ENCODE measurements at regions not wholly inside any gene's neighbourhood (a gene's known extent, or its start where the extent isn't known, plus 50 kb on each side); places are given as distances from the start of the nearest gene placed in this dataset.
A peak's percentile ranks its signal among the peaks of the same experiment; 100 is the strongest.

- Mint-ChIP-seq H3K36me3 (no peaks in the 10 kb centered on the region), H3K27ac (no peak overlapping the region), H3K9me3 (no peaks in the 10 kb centered on the region), H3K4me1 (no peaks in the 10 kb centered on the region), H3K4me3 (no peak overlapping the region), H3K27me3 (peaks cover 5 to 6% of the 10 kb centered on the region in 2 donors)
- DNase-seq (no peak), ATAC-seq (replicated peaks in 1 of 4) (no peak)
- Histone ChIP-seq H3K4me3 (ENCODE audit: control insufficient read depth in 1 of 2, extremely low read depth in 1 of 2, low read length in 1 of 2) (no peak overlapping the region), H3K27ac (ENCODE audit: low read length) (no peak overlapping the region), H3K4me1 (ENCODE audit: control insufficient read depth in 1 of 2, extremely low read depth in 1 of 2, insufficient read depth in 2 of 2, low read length in 2 of 2) (no peaks in the 10 kb centered on the region), H3K27me3 (replicated peaks in 1 of 2; ENCODE audit: control insufficient read depth in 2 of 2, extremely low read depth in 1 of 2, insufficient read depth in 2 of 2, low read length in 1 of 2) (peaks cover 0 to 17% of the 10 kb centered on the region in 2 experiments), H3K9me3 (no peaks in the 10 kb centered on the region), H3K36me3 (ENCODE audit: control insufficient read depth in 2 of 2, extremely low read depth in 1 of 2, insufficient read depth in 1 of 2, low read length in 1 of 2) (no peaks in the 10 kb centered on the region)
- ChIA-PET POLR2A (interaction anchor here in 1 of 2 donors (0.6 kb wide), 1 partner anchor 1501 kb away, joined by 4 read pairs; no protein-coding TSS in a partner anchor), CTCF (no interaction called here)
- WGBS (ENCODE audit: insufficient coverage), result 79% methylated on average over 15 of the region's 19 CpGs
Measured at GRCh38 chr2:239502430-239503186, 101.8 kb upstream of the HDAC4 start.

- H3K4me1 Mint-ChIP-seq, result no peaks in the 10 kb centered on the region
- no peaks in the 10 kb centered on the region for H3K9me3 ChIP-seq
- no peak for ATAC-seq (replicated peaks in 1 of 4)
- H3K27ac Mint-ChIP-seq, result no peak overlapping the region
- no peaks in the 10 kb centered on the region for H3K36me3 ChIP-seq (ENCODE audit: control insufficient read depth in 2 of 2, extremely low read depth in 1 of 2, insufficient read depth in 1 of 2, low read length in 1 of 2)
- peaks cover 0 to 28% of the 10 kb centered on the region in 2 experiments for H3K27me3 ChIP-seq (replicated peaks in 1 of 2; ENCODE audit: control insufficient read depth in 2 of 2, extremely low read depth in 1 of 2, insufficient read depth in 2 of 2, low read length in 1 of 2)
- ChIA-PET CTCF (no interaction called here), POLR2A (no interaction called here)
- H3K9me3 Mint-ChIP-seq, result no peaks in the 10 kb centered on the region
- H3K4me3 Mint-ChIP-seq, result no peak overlapping the region
- H3K4me1 ChIP-seq (ENCODE audit: control insufficient read depth in 1 of 2, extremely low read depth in 1 of 2, insufficient read depth in 2 of 2, low read length in 2 of 2), result no peaks in the 10 kb centered on the region
- H3K27me3 Mint-ChIP-seq, result peaks cover 5 to 7% of the 10 kb centered on the region in 2 donors
- WGBS (ENCODE audit: insufficient coverage), result 67% methylated on average over 15 of the region's 22 CpGs
- no peak overlapping the region for H3K4me3 ChIP-seq (ENCODE audit: control insufficient read depth in 1 of 2, extremely low read depth in 1 of 2, low read length in 1 of 2)
- DNase-seq, result peak in 1 of 35 experiments; percentile 27
- no peaks in the 10 kb centered on the region for H3K36me3 Mint-ChIP-seq
- no peak overlapping the region for H3K27ac ChIP-seq (ENCODE audit: low read length)
Measured at GRCh38 chr2:239500574-239501550, 100.0 kb upstream of the HDAC4 start.

GRCh38 chr2:239499726-239500573 lies 99.1 kb upstream of the HDAC4 start:
- ChIA-PET POLR2A (no interaction called here), CTCF (no interaction called here)
- H3K9me3 Mint-ChIP-seq, result no peaks in the 10 kb centered on the region
- H3K4me3 ChIP-seq (ENCODE audit: control insufficient read depth in 1 of 2, extremely low read depth in 1 of 2, low read length in 1 of 2), result no peak overlapping the region
- no peak overlapping the region for H3K27ac ChIP-seq (ENCODE audit: low read length)
- peaks cover 0 to 32% of the 10 kb centered on the region in 2 experiments for H3K27me3 ChIP-seq (replicated peaks in 1 of 2; ENCODE audit: control insufficient read depth in 2 of 2, extremely low read depth in 1 of 2, insufficient read depth in 2 of 2, low read length in 1 of 2)
- H3K36me3 Mint-ChIP-seq, result no peaks in the 10 kb centered on the region
- DNase-seq, result no peak
- H3K4me1 ChIP-seq (ENCODE audit: control insufficient read depth in 1 of 2, extremely low read depth in 1 of 2, insufficient read depth in 2 of 2, low read length in 2 of 2), result no peaks in the 10 kb centered on the region
- WGBS (ENCODE audit: insufficient coverage), result 71% methylated on average over 4 of the region's 13 CpGs
- H3K4me1 Mint-ChIP-seq, result no peaks in the 10 kb centered on the region
- no peak overlapping the region for H3K27ac Mint-ChIP-seq
- no peak overlapping the region for H3K4me3 Mint-ChIP-seq
- H3K9me3 ChIP-seq, result no peaks in the 10 kb centered on the region
- H3K36me3 ChIP-seq (ENCODE audit: control insufficient read depth in 2 of 2, extremely low read depth in 1 of 2, insufficient read depth in 1 of 2, low read length in 1 of 2), result no peaks in the 10 kb centered on the region
- no peak for ATAC-seq (replicated peaks in 1 of 4)
- peaks cover 5 to 7% of the 10 kb centered on the region in 2 donors for H3K27me3 Mint-ChIP-seq

- Mint-ChIP-seq H3K4me1 (no peaks in the 10 kb centered on the region), H3K36me3 (no peaks in the 10 kb centered on the region), H3K27ac (no peak overlapping the region), H3K27me3 (peaks cover 10 to 11% of the 10 kb centered on the region in 2 donors), H3K4me3 (no peak overlapping the region), H3K9me3 (no peaks in the 10 kb centered on the region)
- H3K27ac ChIP-seq (ENCODE audit: low read length), result no peak overlapping the region
- ATAC-seq (replicated peaks in 1 of 4) (no peak), DNase-seq (no peak)
- ChIA-PET CTCF (no interaction called here), POLR2A (no interaction called here)
- no peaks in the 10 kb centered on the region for H3K36me3 ChIP-seq (ENCODE audit: control insufficient read depth in 2 of 2, extremely low read depth in 1 of 2, insufficient read depth in 1 of 2, low read length in 1 of 2)
- H3K4me1 ChIP-seq (ENCODE audit: control insufficient read depth in 1 of 2, extremely low read depth in 1 of 2, insufficient read depth in 2 of 2, low read length in 2 of 2), result no peaks in the 10 kb centered on the region
- no peak overlapping the region for H3K4me3 ChIP-seq (ENCODE audit: control insufficient read depth in 1 of 2, extremely low read depth in 1 of 2, low read length in 1 of 2)
- H3K27me3 ChIP-seq (replicated peaks in 1 of 2; ENCODE audit: control insufficient read depth in 2 of 2, extremely low read depth in 1 of 2, insufficient read depth in 2 of 2, low read length in 1 of 2), result peaks cover 0 to 32% of the 10 kb centered on the region in 2 experiments
- WGBS (ENCODE audit: insufficient coverage), result 81% methylated on average over 21 of the region's 21 CpGs
- no peaks in the 10 kb centered on the region for H3K9me3 ChIP-seq
Measured at GRCh38 chr2:239498981-239499634, 98.3 kb upstream of the HDAC4 start.

- H3K9me3 Mint-ChIP-seq, result no peaks in the 10 kb centered on the region
- WGBS (ENCODE audit: insufficient coverage), result 78% methylated on average over 16 of the region's 16 CpGs
- Histone ChIP-seq H3K27me3 (replicated peaks in 1 of 2; ENCODE audit: control insufficient read depth in 2 of 2, extremely low read depth in 1 of 2, insufficient read depth in 2 of 2, low read length in 1 of 2) (peaks cover 0 to 34% of the 10 kb centered on the region in 2 experiments), H3K27ac (ENCODE audit: low read length) (no peak overlapping the region), H3K36me3 (ENCODE audit: control insufficient read depth in 2 of 2, extremely low read depth in 1 of 2, insufficient read depth in 1 of 2, low read length in 1 of 2) (no peaks in the 10 kb centered on the region), H3K4me3 (ENCODE audit: control insufficient read depth in 1 of 2, extremely low read depth in 1 of 2, low read length in 1 of 2) (no peak overlapping the region), H3K4me1 (ENCODE audit: control insufficient read depth in 1 of 2, extremely low read depth in 1 of 2, insufficient read depth in 2 of 2, low read length in 2 of 2) (no peaks in the 10 kb centered on the region), H3K9me3 (no peaks in the 10 kb centered on the region)
- H3K27me3 Mint-ChIP-seq, result peaks cover 10 to 11% of the 10 kb centered on the region in 2 donors
- H3K4me3 Mint-ChIP-seq, result no peak overlapping the region
- DNase-seq (no peak), ATAC-seq (replicated peaks in 1 of 4) (no peak)
- POLR2A ChIA-PET, result no interaction called here
- H3K27ac Mint-ChIP-seq, result no peak overlapping the region
- CTCF ChIA-PET, result no interaction called here
- no peaks in the 10 kb centered on the region for H3K36me3 Mint-ChIP-seq
- no peaks in the 10 kb centered on the region for H3K4me1 Mint-ChIP-seq
Measured at GRCh38 chr2:239498576-239498975, 97.8 kb upstream of the HDAC4 start.

- WGBS (ENCODE audit: insufficient coverage), result 51% methylated on average over 2 of the region's 2 CpGs
- Mint-ChIP-seq H3K4me3 (no peak overlapping the region), H3K9me3 (no peaks in the 10 kb centered on the region), H3K27me3 (peaks cover 10 to 13% of the 10 kb centered on the region in 2 donors), H3K27ac (no peak overlapping the region), H3K36me3 (no peaks in the 10 kb centered on the region), H3K4me1 (no peaks in the 10 kb centered on the region)
- Histone ChIP-seq H3K4me1 (ENCODE audit: control insufficient read depth in 1 of 2, extremely low read depth in 1 of 2, insufficient read depth in 2 of 2, low read length in 2 of 2) (no peaks in the 10 kb centered on the region), H3K27me3 (replicated peaks in 1 of 2; ENCODE audit: control insufficient read depth in 2 of 2, extremely low read depth in 1 of 2, insufficient read depth in 2 of 2, low read length in 1 of 2) (peaks cover 0 to 37% of the 10 kb centered on the region in 2 experiments), H3K27ac (ENCODE audit: low read length) (no peak overlapping the region), H3K36me3 (ENCODE audit: control insufficient read depth in 2 of 2, extremely low read depth in 1 of 2, insufficient read depth in 1 of 2, low read length in 1 of 2) (no peaks in the 10 kb centered on the region), H3K4me3 (ENCODE audit: control insufficient read depth in 1 of 2, extremely low read depth in 1 of 2, low read length in 1 of 2) (no peak overlapping the region), H3K9me3 (no peaks in the 10 kb centered on the region)
- ChIA-PET POLR2A (no interaction called here), CTCF (no interaction called here)
- no peak for DNase-seq
- no peak for ATAC-seq (replicated peaks in 1 of 4)
Measured at GRCh38 chr2:239496700-239497099, 95.9 kb upstream of the HDAC4 start.
